ENCODE measurements at regions not wholly inside any gene's neighbourhood (a gene's known extent, or its start where the extent isn't known, plus 50 kb on each side); places are given as distances from the start of the nearest gene placed in this dataset.
"Not testable (repeated sequence)": the region's sequence is repeated elsewhere in the genome, so short reads cannot be mapped to it uniquely, and the experiment has no call there.

- H2BK5ac ChIP-seq (ENCODE audit: low read depth, low read length, poor library complexity, severe bottlenecking) = no peak overlapping the region
- no peak overlapping the region for H2AK9ac ChIP-seq (replicated peaks; ENCODE audit: low read depth, low read length, poor library complexity)
- dilution Hi-C loops (cut with HindIII; ENCODE audit: low sequenced_read_pairs, unreplicated experiment) (no loop called here), intact Hi-C loops (cut with micrococcal nuclease) (no loop called here), in situ Hi-C loops (cut with MboI; ENCODE audit: low sequenced_read_pairs) (no loop called here)
- H2BK20ac ChIP-seq (ENCODE audit: low read depth, low read length) = no peak overlapping the region
- no peaks in the 10 kb centered on the region for H3K79me1 ChIP-seq (ENCODE audit: low read depth in 1 of 2, low read length in 2 of 2)
- no peak overlapping the region for H3K23ac ChIP-seq (ENCODE audit: low read depth, low read length)
- no peaks in the 10 kb centered on the region for H3K9me3 ChIP-seq (ENCODE audit: control insufficient read depth, insufficient read depth, low read length)
- no peak overlapping the region for H2BK15ac ChIP-seq (ENCODE audit: low read depth, low read length)
- H3K14ac ChIP-seq (replicated peaks; ENCODE audit: low read depth, low read length) = no peak overlapping the region
- no peak overlapping the region for H3K18ac ChIP-seq (ENCODE audit: low read depth, low read length)
- no peak overlapping the region for H2AK5ac ChIP-seq (ENCODE audit: low read depth, low read length)
- BruUV-seq (replicated peaks) = no TSS peak
- POLR2A ChIA-PET (ENCODE audit: unreplicated experiment) = no interaction called here
- no peak overlapping the region for H3K4me3 ChIP-seq (ENCODE audit: insufficient read depth, low read depth, low read length)
- H3K27ac ChIP-seq (ENCODE audit: insufficient read depth, low read length) = no peak overlapping the region
- H2AFZ ChIP-seq (replicated peaks; ENCODE audit: low read length, poor library complexity) = no peak overlapping the region
- H3K56ac ChIP-seq (ENCODE audit: extremely low read depth, insufficient read depth, low read length) = no peak overlapping the region
- no peak for DNase-seq
- H4K91ac ChIP-seq (ENCODE audit: insufficient read depth, low read depth, low read length) = no peak overlapping the region
- no peak overlapping the region for H3K9ac ChIP-seq (ENCODE audit: low read depth, low read length)
- H3K4ac ChIP-seq (ENCODE audit: low read depth, low read length) = no peak overlapping the region
- no peak overlapping the region for H3K4me2 ChIP-seq (ENCODE audit: low read depth, low read length)
- no peaks in the 10 kb centered on the region for H3K4me1 ChIP-seq (ENCODE audit: control insufficient read depth, insufficient read depth, low read length)
- H3K9me1 ChIP-seq (ENCODE audit: insufficient read depth, low read length) = no peaks in the 10 kb centered on the region
- no peak overlapping the region for H2BK120ac ChIP-seq (ENCODE audit: low read depth, low read length)
- H4K20me1 ChIP-seq (ENCODE audit: insufficient read depth, low read length) = no peaks in the 10 kb centered on the region
- H3K27me3 ChIP-seq (ENCODE audit: control insufficient read depth, insufficient read depth, low read length) = peaks cover 39% of the 10 kb centered on the region
- H3K36me3 ChIP-seq (ENCODE audit: control insufficient read depth, insufficient read depth, low read length) = no peaks in the 10 kb centered on the region
- no peak overlapping the region for H4K5ac ChIP-seq (ENCODE audit: low read depth, low read length)
- H4K8ac ChIP-seq (ENCODE audit: low read depth in 2 of 2, low read length in 2 of 2) = no peak overlapping the region
- ATAC-seq (ENCODE audit: low read depth) = no peak
- TF ChIP-seq FOS (IDR thresholded peaks at IDR 0.05; ENCODE audit: low read depth, low read length) = no peak
- no peak for TF ChIP-seq CEBPB (IDR thresholded peaks at IDR 0.05; ENCODE audit: low read depth, low read length)
- TF ChIP-seq RFX5 (IDR thresholded peaks at IDR 0.05; ENCODE audit: low read depth, low read length) = no peak
- no peak for TF ChIP-seq RAD21 (IDR thresholded peaks at IDR 0.05; ENCODE audit: low read length)
- no peak for TF ChIP-seq CHD1 (IDR thresholded peaks at IDR 0.05; ENCODE audit: low read depth, low read length)
- CTCF ChIA-PET = interaction anchor here (0.7 kb wide), 1 partner anchor 10 kb away, joined by 5 read pairs; no protein-coding TSS in a partner anchor
- no CpG with 5 or more reads among the region's 5 CpGs for WGBS, 2 experiments (ENCODE audit: extremely low coverage in 2 of 2, insufficient read length in 1 of 2)
Measured at GRCh38 chr11:72520815-72521214, 86.5 kb upstream of the CLPB start.

- intact Hi-C loops (cut with micrococcal nuclease); H3K79me1 ChIP-seq (ENCODE audit: low read depth in 1 of 2, low read length in 2 of 2); H3K9me3 ChIP-seq (ENCODE audit: control insufficient read depth, insufficient read depth, low read length); H3K23ac ChIP-seq (ENCODE audit: low read depth, low read length); in situ Hi-C loops (cut with MboI; ENCODE audit: low sequenced_read_pairs); ATAC-seq (ENCODE audit: low read depth); H2BK120ac ChIP-seq (ENCODE audit: low read depth, low read length); H4K91ac ChIP-seq (ENCODE audit: insufficient read depth, low read depth, low read length); H3K36me3 ChIP-seq (ENCODE audit: control insufficient read depth, insufficient read depth, low read length); DNase-seq; CTCF ChIA-PET; H3K4me1 ChIP-seq (ENCODE audit: control insufficient read depth, insufficient read depth, low read length); H3K14ac ChIP-seq (replicated peaks; ENCODE audit: low read depth, low read length); H3K56ac ChIP-seq (ENCODE audit: extremely low read depth, insufficient read depth, low read length); H3K4me2 ChIP-seq (ENCODE audit: low read depth, low read length); BruUV-seq (replicated peaks); H3K9me1 ChIP-seq (ENCODE audit: insufficient read depth, low read length); H3K27ac ChIP-seq (ENCODE audit: insufficient read depth, low read length); H2AFZ ChIP-seq (replicated peaks; ENCODE audit: low read length, poor library complexity); H2AK9ac ChIP-seq (replicated peaks; ENCODE audit: low read depth, low read length, poor library complexity); H3K4me3 ChIP-seq (ENCODE audit: insufficient read depth, low read depth, low read length); dilution Hi-C loops (cut with HindIII; ENCODE audit: low sequenced_read_pairs, unreplicated experiment); H4K8ac ChIP-seq (ENCODE audit: low read depth in 2 of 2, low read length in 2 of 2); H2AK5ac ChIP-seq (ENCODE audit: low read depth, low read length); H3K4ac ChIP-seq (ENCODE audit: low read depth, low read length); H4K20me1 ChIP-seq (ENCODE audit: insufficient read depth, low read length); H2BK15ac ChIP-seq (ENCODE audit: low read depth, low read length); POLR2A ChIA-PET (ENCODE audit: unreplicated experiment); H3K18ac ChIP-seq (ENCODE audit: low read depth, low read length); H2BK20ac ChIP-seq (ENCODE audit: low read depth, low read length); H3K9ac ChIP-seq (ENCODE audit: low read depth, low read length); H4K5ac ChIP-seq (ENCODE audit: low read depth, low read length); H2BK5ac ChIP-seq (ENCODE audit: low read depth, low read length, poor library complexity, severe bottlenecking): not testable (repeated sequence)
- H3K27me3 ChIP-seq (ENCODE audit: control insufficient read depth, insufficient read depth, low read length) = peaks cover 38% of the 10 kb centered on the region
- WGBS, 2 experiments (ENCODE audit: extremely low coverage in 2 of 2, insufficient read length in 1 of 2) = no CpG with 5 or more reads among the region's 2 CpGs
Measured at GRCh38 chr11:72519882-72520281, 85.6 kb upstream of the CLPB start.

All from IMR-90 (cell line).